ENCODE measurements at regions not wholly inside any gene's neighbourhood (a gene's known extent, or its start where the extent isn't known, plus 50 kb on each side); places are given as distances from the start of the nearest gene placed in this dataset.

DNA sequence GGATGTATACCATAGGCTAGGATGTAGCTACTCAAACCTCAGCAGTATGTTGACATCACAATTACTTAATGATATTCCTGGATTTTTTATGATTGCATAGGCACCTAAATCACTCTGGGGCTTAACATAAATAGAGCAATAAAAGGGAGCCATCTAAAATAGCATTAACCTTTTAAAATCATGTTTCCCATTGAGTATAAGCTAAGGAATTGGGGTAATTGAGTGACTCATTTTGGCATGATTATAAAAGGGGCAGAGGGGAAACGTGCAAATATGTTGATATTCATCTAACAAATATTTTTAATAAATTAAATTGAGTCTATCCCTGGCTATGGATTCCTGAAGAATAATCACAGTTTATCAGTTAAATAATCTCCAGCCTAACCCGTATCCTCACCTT lies 74.0 kb upstream of the ADGRF1 start:
- no peak for DNase-seq

DNA sequence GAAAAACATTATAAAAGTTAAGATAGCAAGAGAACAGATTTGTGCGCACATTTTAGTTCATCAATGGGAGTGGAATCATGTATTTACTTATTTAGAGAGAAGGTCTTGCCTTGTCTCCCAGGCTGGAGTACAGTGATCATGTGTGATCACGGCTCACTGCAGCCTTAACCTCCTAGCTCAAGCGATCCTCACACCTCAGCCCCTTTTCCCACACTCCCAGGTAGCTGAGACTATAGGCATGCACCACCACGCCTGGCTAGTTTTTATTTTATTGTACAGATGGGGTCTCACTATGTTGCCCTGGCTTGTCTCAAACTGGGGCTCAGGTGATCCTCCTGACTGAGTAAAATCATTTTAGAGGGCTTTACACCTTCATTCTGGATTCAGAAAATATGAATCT lies 72.3 kb upstream of the ADGRF1 start:
- no peak for DNase-seq

DNA sequence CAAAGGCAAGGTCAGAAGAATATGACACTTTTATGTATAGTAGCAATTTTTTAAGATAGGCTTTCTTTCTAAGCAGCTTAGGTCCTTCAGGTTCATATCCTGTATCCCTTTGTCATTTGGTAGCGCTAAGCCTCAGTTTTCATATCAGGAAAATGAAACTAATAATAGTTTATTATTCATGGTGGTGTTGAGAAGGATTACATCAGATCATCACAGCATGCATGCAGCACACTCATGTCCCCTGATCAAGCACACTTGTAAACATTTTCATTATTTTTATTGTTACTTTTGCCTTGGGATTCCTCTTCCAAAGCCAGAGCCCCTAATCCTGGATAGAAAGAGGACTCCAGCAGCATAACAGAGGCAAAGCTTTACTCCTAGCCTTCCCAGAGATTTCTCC lies 70.2 kb upstream of the ADGRF1 start:
- no peak for DNase-seq

DNA sequence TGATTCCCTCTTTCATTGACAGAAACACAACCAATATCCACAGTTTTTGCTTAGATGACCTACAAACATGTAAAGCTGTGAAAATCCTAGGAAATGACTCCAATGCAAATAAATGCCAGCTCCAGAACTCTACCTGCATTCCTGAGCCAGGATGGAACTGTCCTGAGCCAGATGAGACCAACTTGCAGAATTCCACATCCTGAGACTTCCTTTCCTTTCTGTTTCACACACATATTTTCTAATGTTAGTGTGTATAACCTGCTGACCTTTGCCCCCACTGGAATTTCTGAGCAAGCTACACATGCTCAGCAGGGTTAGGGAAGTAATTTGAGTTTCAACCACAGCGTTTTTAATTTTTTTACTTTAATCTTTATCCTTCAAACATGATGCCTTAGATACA lies 69.6 kb upstream of the ADGRF1 start:
- no peak for DNase-seq

DNA sequence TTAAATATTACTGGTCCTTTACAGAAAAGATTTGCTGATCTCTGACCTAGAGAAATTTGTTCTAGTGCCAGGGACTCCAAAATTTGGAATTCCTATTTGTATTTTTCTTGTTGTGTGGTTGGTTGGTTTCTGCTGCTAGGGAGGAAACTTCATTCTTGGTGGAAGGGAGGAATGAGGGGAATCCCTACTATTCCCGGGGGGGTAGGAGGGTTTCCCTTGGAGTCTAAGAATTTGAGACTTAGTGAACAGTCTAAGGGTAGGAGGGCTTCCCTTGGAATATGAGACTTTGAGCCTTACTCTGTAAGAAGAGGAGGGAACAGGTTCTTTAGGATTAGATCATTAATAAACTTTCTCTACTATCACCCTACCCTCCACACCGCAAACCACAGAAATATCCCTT lies 67.1 kb upstream of the ADGRF1 start:
- DNase-seq = no peak

DNA sequence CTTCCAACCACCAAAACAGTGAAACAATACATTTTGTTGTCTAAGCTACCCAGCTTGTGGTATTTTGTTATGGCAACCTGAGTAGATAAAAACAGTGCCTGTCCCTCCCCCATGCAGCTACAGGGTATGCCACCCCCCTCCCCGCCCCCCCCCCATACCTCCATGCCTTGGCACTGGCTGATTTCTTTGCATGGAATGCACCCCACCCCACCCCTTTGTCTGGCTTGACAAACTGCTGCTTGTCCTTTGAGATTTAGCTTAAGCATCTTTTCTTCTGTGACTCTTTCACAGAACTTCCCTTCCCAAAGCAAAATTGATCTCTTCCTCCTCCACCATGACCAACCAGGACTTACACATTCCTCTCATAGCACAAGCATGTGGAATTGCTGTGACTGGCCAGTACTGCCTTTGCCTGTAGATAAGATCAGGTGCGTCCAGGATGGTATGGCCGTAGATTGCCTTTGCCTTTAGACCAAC lies 64.6 kb upstream of the ADGRF1 start:
- no peak for DNase-seq

DNA sequence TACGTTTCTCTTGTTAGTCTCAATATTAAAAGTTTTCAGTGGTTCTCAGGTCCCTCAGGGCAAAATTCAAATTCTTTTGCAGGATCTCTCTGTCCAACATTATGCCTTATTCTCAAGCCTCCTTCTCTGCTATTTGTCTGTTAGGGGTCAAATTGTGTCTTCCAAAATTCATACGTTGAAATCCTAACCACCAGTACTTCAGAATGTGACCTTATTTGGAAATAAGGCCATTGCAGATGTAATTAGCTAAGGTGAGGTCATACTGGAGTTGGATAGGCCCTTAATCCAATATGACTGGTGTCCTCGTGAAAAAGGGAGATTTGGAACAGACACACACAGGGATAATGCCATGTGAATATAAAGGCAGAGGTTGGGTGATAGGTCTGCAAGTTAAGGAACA lies 64.1 kb upstream of the ADGRF1 start:
- no peak for DNase-seq

DNA sequence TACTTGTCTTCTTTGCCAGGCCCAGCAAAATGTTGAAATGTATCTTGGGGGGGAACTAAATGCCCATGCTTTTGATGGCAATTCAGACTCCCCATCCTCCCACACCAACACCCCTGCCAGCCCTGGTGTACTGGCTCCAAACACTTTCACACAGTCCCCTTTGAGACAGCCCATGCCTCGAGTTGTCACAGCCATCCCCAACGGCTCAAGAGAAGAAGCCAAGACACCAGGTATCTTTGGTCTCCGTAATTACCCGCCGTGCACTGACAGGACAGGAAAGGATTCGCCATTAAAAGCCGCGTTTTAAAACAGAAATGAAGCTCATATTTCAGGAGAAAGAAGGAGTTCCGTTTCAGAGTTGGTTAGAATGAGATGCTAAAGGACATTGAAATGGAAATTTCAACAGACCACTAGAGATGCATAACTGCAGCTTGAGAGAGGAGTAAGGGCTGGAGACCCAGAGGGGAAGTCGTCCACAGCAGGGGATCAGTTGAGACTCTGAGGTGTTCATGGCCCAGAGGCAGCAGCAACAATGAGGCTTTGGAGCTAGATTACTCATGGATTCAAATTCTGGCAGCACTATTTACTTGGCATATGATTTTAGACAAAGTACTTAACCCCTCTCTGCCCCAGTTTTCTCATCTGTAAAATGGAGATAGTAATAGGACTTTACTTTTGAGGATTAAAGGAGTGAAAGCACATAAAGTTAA lies 63.5 kb upstream of the ADGRF1 start:
- DNase-seq = no peak

DNA sequence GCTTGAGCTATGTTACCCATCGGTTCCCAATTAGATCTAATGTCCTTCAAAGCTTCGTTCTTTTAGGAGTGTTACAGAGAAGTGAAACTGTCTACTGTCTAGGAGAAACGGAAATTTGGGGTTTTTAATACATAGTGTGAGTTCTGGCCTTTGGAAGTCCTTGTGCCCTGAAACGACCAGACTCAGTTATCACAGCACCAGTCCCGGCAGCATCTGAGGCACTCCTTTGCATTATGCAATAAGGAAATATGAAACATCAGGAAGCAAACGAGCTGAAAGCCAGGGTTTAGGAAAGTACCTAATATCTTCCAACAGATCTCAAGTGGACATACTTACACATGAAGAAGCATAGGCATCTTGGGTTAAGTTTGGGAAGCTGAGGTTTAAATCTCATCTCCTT lies 61.8 kb upstream of the ADGRF1 start:
- DNase-seq = no peak

DNA sequence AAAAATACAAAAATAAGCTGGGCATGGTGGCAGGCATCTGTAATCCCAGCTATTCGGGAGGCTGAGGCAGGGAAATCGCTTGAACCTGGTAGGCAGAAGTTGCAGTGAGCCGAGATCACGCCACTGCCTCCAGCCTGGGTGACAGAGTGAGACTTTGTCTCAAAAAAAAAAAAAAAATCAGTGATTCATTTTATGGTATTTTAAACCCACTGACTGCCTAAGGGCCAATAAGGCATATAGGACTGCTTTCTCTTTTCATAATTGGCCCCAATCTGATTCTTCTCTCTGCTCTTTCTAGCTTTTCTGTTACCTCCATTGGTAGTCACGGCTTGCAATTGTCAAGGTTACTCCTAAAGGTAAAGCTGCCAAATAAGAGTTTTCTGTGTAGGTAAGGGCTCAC lies 60.2 kb upstream of the ADGRF1 start:
- DNase-seq = no peak

DNA sequence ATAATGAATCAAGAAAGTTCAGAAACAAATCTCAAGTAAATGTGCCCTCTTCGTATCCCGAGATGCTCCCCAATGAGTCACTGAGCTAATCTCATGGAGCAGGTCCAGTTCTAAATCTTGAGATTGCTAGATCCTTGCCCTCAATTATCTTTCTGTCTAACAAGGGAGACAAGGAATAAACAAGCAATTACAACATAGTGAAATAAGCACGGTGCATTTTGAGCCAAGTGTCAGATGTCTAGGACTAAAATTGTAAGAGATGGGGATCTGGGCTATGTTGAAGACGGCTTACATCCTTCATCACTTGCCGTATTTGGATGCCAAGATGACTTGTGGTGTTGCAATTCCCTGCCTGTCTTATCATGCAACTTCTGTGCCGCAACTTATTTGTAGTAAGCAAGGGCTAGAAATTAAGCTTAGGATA lies 56.5 kb upstream of the ADGRF1 start:
- DNase-seq = no peak

DNA sequence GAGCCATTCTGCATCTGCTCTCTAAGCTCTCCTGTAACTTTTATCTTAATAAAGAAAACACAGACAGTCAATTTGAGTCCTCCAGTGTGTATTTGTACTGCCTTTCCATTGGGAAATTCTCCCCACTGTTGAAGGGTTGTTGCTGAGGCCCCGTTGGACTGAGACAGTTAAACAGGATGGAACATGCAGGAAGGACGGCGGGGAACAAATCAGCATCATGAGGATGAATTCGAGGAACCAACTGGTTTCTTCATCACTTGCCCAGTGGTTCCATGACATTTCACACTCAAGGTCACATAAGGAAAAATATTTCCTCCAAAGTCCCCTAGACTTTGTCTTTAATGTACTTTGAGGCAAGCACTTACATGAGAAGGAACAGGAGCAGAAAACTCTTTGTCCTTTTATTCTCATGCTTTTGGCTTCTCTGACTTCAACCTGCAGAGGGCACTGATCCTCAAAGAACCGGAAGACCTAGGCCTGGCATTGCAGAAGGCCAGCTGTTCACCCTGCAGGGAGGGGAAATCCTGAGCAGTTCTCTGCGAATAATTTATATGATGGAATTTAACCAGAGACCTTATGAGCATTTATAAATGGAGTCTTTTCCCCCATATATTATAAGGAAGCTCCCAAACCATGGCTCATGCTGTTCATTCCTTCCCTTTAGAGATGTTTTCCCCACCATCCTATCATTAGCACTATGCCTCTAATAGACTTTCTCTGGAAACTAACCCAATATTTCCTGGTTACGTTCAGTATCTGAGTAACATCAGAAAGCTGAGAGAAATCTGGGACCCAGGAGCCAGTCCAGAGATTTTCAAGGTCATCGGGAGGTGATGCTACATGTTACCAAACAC lies 55.2 kb upstream of the ADGRF1 start:
- DNase-seq = peak in 11 of 14 donors; percentile 7 to 84 (median 34)

DNA sequence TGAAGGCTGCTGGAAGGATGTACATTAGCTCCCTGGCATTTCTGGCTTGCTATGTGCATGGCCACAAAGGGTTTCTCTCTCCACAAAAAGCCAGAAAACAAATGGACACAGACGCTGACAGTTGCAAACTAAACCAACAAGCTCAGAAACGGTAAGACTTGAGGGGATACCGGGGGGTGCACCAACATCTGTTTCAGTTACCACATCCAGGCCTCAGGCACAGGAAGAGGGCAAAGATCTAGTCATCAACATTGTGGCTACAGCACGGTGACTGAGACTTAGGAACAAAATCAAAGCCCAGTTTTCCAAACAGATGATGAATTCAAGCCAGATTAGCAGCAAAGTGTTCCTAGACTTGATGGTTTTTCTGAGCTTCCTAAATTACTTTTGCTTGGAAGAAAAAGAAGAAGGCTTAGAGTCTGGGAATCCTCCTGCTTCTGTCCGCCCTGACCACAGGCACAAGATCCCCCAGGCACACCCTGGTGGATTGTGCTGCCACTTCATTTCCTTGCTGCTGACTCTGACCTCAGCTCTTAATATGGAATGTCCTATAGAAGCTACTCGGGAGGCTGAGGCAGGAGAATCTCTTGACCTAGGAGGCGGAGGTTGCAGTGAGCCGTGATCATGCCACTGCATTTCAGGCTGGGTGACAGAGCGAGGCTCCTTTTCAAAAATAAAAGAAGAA lies 54.2 kb upstream of the ADGRF1 start:
- no peak for DNase-seq

DNA sequence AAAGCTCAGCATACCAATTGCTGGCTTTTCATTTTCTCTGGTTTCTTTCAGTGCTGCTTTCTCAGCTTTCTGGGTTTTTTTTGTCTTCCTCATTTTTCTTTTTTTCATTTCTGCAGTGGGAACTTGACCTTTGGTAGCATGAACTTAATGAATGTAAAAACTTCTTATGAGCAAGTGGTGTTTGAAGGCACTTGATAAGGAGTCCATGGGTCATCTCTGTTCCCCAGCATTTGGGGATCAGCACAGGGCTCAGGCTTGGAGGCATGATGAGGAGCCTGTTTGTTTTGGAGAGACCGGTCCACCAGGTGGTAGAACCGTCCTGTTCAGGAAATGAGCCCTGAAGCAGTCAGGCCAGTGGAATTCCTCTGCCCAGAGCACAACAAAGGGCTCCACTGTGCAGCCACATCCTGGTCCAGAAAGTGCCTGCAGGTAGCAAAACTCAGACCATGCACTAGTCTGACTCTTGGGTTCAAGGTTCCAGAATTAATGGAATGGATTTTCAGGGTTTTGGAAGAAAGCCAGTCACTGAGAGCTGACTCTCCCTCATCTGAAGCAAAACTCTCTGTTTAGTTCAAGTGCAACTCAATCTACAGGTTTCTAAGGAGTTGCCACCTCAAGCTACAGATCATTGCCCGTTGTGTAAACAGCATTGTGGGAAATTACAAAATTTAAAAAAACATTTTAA lies 52.3 kb upstream of the ADGRF1 start:
- DNase-seq = no peak

DNA sequence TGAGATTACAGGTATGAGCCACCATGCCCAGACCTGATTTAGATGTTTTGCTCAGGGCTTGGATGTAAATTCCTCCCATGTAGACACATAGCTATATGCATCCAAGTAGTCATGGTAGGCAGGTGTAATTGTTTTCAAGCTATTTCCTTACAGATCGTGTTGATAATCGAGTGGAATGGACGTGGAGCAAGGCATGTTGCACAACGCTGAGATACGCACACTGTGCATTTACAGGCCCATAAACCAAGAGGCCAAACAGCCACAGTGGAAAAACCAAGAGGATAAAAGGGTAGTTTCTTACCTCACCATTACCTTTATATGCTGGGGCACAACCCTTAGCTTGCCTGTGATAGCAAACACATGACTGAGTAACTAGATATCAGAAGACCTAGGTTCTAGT lies 51.0 kb upstream of the ADGRF1 start:
- no peak for DNase-seq

DNA sequence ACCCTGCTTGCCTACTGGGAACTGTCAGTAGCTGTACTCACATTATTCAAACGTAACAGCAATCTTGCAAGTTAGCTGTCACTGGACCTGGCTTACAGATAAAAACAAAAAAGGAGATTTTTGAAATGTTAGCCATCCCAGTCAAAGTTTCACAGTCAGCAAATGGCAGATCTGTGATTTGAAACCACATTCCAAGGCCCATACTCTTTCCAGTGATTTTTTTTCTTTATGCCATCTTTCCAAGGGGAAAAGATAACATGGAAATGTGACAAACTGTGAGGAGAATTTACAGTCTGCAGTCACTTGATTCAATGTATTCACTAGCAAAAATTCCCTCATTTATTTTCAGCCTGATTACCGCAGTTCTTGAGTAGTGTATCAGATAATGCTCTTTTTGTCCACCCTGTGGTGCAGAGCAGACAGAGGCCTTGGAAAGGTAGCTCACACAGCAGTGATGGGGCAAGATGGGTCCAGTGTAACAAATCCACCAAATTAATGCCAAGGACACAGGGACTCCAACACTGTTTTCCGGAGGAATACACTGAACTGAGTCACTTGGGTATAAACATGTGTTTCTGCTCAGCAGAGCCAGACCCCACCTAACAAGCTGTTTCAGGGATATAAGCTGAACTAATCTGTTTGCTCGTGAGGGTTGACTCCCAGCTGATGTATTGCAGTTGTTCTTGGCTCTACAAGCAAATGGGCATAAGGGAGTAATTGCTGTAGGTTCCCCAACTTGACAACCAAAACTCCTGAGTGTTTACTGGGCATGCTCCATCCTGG lies 49.9 kb upstream of the ADGRF1 start:
- DNase-seq = no peak
